Femur (tissue), 1 donor: ENCODE measurements at regions not wholly inside any gene's neighbourhood (a gene's known extent, or its start where the extent isn't known, plus 50 kb on each side); places are given as distances from the start of the nearest gene placed in this dataset.

Experiments
- DNase-seq: peaks from one replicate; pipeline ENCODE4 v3.0.0-alpha.2; 2017

DNA sequence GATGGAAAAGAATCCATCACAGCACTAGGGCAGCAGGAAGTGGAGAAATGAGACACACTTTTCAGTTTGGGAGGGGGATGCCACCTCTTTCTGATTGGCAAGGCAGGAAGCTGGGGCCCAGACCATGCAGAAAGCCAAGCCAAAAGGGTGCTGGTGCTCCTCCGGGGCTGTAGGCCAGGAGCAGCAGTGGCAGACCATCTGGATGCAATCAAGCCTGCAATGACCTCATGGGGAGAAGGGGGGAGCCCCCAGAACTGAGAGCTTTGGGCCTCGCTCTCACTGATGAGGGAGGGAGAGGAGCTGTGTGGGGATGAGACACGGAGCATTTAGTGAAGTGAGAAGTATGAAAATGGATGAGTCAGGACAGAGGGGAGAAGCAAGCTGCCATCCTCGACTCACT, 141.3 kb upstream of the NALF2 start:
- DNase-seq = peak; percentile 58

DNA sequence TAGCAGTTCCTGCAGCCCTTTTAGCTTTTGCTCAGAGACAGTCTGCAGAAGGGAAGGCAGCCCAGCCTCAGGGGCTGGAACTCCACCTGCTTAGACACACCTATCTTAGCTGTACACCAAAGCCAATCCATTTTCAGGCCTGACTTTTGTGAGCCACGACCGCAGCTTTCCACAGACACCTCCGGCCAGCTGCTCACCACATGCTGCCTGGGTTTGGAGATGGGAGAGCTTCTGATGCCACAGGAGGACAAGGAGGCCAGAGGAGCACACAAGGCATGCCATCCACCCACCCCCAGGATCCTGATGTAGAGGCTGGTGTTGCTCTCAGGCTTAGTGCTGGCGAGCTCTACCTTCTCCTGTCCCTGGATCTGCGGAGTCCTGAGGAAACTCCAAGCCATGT, 141.8 kb upstream of the NALF2 start:
- no peak for DNase-seq

DNA sequence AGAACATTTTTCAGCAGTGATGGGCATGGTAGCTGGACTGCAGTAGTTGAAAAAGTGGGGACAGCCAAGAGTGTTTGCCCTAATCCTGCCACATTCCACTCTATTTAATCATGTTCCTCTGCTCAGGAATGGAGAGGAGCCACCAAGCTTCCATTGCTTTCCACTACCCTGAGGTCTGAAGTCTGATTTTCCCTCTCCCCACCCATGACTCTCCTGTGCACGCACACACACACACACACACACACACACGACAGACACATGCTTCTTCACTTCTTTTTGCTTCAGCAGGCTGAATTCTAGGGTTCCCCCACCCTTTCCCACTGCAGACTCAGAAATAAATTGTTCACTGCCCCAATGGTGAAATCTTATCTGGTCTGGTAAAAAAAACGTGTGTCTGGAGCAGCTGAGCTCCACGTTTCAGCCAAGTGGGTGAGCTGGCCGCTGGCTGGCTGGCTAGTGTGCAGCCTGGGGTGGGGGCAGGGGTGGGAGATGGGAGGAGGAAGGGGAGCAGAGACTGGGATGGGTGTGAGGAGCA, 142.7 kb upstream of the NALF2 start:
- peak; percentile 69 for DNase-seq

DNA sequence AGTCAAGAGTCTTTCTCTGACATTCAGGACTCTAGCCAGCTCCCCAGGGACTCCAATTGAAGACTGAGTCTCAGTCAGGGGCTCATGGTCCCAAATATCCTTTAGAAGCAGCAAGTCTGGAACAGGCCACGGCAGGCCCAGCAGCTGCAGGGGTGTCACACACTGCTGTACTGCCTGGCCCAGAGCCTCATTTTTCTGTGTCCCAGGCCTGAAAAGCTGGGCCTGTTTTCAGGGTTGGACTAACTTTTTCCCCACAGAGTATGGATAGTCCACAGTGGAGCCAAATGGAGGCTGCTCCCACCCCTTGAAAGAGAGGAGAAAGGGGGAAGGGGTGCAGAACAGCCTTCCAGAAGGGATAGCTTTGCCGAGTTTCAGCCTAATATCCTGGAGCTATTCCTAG, 146.8 kb upstream of the NALF2 start:
- DNase-seq = peak; percentile 78

DNA sequence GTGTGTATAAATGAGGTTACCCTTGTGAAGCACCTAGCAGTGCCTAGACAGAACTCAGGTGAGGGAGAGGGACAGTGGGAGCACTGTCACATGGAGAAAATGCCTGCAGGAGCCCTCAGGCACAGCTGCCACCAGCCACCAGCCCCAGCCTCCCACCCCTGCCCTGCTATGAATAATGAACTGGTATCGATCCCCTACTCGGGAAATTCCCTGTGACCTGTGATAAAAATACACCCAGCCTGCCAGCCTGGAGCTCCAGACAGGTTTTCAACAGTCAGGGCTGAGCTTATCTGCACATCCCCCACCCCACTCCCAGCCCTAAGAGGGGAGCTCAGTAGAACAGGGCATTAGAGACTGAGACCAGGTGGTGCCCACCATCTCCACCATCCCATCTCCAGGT, 159.6 kb upstream of the PJA1 start:
- DNase-seq = no peak

DNA sequence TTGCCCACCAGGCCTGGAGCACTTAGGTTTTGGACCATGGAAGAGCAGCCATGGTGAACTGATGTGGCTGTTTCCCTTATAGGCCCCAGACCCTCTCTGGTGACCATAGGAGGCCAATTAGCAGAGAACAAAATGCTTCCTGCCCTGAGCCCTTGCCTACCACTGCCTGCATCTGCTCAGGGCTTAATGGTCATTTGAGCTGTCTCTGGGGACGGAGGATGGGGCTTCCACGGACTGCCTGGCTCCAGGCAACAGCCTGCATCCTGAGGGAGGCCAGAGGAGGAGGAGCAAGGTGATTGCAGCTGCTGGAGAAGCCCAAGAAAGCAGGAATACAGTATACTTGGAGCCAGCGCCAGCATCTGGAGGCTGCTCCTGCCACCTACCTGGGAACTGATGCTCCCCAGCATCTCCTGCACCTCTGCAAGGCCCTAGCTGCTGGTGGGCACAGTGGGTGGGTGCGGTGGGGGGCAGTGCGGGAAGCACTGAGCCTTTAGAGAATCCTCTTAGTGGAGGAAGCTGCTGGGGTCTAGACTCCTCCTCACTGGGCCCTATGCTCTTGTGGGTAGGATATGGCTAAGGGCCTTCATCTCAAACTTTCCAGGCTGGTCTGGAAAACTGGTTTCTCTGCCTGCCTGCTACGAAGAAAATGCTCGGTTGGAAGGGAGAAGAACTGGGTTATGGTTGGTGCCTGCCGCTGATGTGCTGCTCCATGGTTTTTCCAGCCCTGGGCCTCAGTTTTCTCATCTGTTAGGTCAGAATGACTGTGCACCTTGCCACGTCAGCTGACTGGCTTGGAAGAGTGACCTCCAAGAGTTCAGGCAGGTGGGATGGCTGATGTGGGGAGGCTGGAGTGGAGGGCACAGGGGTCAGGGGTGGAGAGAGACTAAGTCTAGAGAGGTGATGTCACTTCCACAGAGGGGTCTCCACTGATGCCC, 158.8 kb upstream of the PJA1 start:
- no peak for DNase-seq

DNA sequence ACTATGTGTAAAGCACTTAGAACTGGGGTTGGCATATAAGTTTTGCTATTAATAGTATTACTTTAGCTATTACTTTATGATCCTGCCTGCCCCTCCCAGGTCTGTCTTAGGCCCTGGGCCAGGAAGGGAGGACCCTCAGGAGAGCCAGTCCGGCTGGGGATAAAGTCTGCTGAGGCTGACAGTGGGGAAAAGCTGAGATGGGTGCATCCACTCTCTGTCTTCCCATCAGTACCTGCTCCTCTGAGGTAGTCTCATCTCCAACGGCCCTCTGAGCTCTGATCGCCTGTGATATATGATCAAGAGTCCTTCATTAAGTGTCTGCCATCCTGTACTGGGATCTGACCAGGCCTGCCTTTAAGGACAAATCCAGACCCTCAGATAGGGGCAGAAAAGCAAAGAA, 156.5 kb upstream of the PJA1 start:
- no peak for DNase-seq

DNA sequence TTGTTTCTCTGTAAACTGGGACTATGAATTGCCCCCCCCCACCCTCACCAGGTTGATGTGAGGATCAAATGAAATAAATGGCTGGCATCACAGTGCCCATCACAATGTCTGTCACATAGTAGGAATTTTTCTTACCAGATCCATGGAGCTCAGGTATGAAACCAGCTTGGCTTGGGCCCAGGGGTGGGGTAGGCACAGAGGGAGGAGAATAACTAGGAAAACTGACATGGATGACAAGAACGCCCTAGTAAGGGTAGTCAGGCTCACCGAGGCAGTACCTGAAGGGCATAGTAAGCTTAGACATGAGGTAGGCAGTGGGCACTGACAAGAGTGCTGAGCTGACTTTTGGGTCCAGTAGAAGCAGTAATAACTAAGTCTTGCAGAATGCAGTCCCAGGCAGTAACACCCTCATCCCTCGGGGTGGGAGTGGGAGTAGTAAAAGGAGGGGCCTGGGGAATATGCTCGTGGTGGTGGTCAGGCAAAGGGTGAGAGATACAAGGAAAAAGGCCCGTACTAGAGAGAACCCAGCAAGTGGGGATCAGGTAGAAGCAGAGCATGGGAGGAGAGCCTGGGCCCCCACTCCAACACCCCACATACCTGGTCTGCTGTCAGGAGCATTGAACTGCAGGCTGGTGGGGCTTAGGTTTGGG, 155.9 kb upstream of the PJA1 start:
- DNase-seq = no peak

DNA sequence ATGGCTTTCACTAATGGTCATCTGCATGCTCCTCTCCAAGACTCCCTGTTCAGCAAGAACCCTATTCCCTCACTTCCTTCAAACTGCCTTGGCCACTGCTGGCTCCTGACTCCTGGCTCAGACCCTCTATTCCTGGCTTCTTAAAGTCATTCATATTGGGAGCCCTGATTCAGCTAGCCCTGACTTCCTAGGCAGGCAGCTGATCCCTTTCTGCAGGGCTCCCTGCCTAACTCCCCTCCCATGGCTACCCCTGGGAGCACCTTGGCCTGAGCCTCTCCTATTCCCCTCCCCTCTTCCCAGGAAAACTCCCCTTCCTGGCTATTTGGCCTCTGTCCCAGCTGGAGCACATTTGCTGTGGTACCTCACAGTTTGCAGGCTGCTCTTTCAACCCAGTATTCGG, 154.9 kb upstream of the PJA1 start:
- DNase-seq = no peak

DNA sequence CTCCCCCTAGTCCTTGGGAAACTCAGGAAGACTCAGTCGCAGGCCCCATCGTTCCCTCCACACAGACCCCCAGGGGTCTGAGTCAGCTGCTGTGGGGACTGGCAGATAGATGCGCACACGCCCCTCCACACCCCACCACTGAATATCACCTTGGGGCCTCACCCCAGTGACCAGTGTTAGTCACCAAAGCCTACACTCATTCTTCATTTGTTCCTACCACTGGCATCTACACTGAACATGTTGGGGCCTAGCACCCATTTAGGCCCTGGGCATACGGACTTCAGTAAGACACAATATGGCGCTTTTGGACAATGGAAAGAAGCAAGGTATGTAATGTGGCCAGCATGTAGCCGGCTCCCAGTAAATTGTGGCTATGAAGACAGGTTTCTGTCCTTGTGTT, 154.1 kb upstream of the PJA1 start:
- DNase-seq = no peak

DNA sequence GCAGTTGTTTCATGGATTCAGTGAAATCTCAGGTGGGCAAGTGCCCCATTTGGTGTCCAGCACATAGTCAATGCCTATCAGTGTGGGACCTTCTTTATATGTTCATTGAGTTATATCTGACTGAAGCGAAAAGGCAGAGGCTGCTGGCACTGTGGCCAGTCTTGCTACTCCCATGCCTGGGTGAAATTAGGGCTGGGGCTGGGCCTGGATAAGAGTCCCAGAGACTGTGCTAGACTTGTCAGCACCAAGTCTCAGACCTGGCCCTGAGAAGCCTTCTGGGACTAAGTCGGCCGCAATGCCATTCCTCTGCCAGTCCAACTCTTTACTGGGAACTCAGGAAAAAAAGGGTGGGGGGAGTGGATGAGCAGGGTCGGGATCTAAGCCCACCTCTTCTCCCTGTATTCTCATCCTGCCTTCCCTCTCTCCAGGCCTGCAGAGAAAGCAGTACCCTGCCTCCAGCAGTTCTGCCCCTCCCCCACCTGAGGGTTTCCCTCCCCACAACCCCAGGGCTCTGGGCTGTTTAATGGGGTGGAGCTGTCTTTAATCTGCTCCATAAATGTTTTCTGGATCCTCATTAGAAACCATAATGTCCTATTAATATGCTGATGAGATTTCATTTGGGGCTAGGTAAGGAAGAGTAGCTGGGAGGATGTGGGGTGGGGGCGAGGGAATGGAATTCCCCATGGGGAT, 153.5 kb upstream of the PJA1 start:
- no peak for DNase-seq

DNA sequence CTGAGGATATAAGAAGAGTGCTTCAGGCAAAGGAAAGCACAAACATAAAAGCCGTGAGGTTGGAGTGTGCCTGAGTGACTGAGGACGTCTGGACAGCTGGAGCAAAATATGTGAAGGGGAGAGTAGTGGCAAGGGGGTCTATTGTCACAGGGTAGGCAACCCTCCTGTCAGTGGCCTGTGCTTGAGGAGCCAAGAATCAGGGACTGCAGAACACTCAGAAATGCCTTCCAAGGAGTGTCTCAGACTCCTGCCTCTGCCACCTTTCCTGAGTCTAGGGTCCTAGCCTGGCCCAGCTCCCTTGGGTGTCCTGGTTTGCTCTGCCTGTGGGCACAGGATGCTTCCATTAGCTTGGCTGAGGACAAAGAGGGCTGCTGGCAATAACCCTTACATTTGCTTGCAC, 152.5 kb upstream of the PJA1 start:
- DNase-seq = no peak

DNA sequence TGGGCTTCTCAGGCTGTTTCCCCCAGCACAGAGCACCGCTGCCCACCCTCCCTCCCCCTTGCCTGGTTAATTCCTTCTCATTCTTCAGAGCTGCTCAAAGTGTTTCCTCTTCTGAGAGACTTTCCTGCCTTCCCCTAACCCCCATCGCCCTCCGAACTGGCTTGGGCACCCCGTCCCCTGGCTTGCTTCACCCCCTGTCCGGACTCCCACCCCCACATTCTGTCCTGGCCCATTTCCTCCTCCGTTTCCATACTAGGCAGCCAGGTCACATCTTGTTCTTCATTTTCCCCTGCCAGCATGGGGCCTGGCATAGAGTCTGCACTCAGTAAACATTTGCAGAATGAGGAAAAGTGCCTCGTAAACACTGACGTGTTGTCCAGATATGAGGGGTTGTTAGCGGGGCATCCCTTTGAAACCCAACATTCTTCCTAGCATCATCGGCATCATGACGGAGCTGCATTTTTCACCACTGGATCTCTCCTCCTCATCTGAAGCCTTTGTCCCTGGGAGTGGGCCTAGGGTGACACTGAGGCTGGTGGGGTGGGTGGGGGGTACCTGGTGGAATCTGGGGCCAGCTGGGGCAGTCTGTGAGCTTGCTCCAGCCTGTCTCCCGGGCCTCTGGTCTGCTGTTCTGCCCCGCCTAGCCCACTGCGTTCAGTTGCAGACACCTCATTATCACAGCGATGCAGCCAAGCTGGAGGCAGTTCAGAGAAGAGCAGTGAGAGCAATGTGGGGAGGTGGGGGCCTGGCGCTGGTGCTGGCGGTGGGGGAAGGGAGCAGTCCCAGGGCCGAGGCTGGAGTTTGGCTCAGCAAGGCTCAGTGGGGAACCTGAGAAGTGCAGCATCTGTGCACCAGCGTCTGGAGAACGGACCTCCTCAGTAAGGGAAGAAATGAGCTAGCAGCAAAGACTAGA, 149.4 kb upstream of the PJA1 start:
- DNase-seq = peak; percentile 43

DNA sequence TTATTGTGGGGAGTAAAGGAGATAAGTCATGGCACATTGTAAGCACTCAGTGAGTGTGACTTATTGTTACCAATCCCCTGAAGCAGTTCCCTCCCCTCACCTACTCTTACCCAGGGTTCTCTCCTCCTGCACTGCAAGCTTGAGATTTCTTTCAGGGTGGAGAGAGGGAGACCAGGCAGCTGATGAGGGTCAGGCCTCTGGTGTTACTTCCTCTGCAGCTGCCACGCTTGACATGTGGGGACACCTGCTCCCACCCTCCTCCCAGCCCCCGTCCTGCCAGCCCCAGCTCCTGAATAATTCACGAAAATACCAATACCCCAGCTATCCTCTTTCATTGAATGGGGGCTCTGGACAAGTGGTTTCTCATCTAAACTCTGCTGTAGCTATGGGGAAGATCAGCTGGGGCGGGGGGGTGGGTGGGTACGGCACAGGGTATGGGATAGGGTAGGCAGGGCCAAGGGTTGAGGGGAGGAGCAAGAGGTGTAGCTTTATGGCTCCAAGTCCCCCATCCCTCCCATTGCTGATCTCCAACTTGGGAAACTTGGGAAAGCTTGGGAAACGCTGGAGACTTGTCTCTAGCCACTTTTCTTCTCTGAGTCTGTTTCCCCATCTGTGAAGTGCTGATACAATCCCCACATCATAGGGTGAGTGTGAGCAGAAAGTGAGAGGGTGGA, 148.5 kb upstream of the PJA1 start:
- no peak for DNase-seq

DNA sequence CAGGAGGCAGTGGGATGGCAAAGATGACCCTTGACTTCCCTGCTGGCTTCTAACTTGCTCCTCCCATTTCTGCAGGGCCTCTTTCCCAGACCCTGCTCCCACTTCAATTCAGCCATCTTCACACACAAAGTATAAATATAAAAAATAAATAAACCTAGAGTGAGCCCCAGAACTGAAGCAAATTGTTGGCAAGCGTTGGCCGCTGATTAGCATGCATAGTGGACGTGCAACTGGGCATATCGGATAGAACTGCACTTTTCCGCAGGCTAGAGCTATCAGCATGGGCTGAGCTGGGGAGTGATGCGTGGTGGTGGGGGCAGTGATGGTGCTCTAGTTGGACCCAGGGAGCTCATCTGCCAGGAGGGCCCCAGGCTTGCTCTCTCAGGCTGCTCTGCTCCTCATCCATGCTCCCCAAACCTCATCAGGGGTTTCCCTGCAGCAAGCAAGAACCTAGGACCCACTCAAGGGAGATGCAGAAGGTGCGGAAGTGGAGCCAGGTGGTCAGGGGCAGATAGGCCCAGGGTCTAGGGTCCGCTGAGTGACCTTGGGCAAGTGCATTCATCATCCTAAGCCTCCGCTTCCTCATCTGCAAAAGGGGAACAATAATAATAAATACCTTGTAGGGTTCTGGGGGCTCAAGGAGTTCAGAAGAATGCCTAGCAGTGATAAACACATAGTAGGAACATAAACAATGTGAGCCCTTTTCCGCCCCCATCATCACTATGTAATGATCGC, 146.8 kb upstream of the PJA1 start:
- DNase-seq = no peak

DNA sequence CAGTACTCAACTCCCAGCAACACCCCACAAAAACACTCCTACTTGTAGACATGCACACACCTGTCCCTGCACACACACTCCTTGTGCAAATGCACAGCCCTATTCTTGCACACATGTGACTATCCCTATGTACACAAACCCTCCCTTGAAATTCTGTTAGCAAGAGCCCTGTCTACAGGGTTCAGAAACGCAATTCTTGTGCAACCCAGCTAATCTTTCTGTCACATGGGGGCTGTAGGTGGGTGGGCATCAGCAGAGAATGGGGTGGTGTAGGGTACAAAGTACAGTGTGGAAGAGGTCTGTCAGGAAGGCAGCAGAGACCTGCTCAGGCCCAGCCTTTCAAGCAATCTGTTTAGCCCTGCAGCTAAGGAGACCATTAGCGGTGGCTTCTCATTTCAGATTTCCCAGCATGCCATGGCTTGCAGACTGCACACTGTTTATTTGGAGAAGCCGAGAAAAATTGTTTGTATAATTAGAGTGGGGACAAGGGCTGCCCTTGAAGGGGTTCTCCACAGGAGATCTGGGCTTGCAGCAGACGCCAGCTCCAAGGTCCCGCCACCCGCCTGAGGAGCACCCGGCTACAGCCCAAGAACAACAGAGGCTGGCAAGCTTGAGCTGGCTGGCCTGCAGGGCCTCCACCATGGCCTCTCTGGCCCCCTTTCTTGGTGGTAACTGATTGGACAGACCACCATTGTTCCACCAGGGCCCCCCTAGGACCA, 144.0 kb upstream of the PJA1 start:
- no peak for DNase-seq

DNA sequence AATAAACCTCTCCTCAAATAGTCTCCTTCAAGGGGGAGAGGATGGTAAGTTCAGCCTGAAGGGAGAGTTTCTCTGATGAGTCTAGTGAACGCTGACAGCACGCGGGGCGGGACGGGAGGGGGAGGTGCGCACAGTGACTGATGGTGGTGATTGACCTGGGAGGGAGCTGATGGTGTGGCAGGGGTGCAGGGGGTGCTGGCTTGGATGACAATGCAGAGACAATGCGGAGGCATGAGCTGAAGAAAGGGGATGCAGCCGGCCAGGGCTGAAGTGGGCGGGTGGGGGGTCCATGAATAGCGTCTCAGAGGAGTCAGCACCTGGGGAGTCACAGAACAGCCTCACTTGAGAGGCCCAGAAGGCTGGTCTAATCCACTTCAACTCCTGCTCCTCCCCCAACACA, 142.5 kb upstream of the PJA1 start:
- DNase-seq = no peak

DNA sequence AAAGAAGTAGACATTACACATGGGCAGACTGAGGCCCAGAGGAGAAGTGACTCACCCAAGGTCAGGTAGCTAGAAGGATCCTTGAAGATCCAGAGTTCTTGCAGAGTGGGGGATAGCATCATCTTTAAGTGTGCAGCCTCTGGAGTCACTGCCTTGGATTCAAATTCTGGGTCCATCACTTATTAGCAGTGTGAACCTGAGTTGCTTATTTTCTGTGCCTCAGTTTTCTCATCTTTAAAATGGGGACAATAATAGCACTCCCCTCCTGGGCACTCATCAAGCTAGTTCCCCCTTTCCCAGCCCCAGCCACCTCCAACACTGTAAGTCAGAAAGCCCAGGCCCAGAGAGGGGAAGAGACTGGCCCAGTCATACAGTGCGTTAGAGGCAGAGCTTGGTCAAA, 141.8 kb upstream of the PJA1 start:
- DNase-seq = peak; percentile 3

DNA sequence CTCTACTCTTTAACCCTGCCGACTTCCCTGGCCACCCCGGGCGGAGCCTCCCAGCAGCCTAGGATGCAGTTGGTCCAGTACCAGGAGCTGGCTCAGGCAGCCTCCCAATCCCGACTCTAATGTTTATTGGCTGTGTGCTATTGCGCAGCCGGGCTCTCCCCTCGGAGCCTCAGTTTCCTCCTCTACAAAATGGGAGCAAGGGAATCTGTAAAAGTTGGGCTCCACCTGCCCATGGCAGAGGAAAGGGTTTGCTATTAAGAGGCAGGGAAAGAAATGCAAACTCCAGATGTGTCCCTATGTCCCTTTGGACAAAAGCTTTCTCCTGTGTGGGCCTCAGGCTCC, 140.8 kb upstream of the PJA1 start:
- DNase-seq = no peak

DNA sequence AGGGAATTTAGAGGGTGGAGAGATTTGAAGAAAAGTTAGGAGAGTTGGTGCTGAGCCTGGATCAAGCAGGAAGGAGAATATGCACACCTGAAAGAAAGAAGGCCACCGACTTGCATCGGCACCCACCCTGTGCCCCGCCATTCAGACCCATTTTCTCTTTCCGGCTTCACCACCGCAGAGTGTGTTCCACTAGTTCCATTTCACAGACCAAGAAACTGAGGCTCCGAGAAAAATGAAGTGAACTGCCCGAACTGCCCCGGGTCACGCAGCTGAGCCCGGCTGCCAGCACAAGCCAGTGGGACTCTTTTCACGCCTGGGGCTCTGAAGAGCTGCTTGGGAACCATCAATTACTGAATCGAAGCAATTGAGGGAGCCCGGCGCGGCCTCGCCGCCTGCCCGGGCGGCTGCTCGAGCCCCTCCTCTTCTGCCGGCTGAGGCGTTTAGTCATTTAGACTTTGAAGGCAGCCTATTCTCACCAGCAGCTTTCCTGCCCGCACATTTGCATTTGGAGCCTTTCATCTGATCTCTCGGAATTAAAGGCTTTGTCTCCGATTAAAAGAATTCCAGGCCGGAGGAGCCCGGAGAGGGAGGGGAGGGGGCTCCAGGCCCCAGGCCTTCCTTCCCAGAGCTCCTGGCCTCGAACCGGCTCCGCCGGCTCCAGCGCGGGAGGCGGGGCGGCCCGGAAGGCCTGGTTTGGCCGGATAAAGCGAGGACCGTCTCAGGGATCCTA, 140.2 kb upstream of the PJA1 start:
- no peak for DNase-seq
